HG02678 (cell line): ENCODE measurements at regions not wholly inside any gene's neighbourhood (a gene's known extent, or its start where the extent isn't known, plus 50 kb on each side); places are given as distances from the start of the nearest gene placed in this dataset.

Experiments
- ATAC-seq: cut with Tn5 transposase; IDR thresholded peaks from one replicate; pipeline ENCODE4 v1.9.1; 2021; ENCODE audit warnings: mild to moderate bottlenecking, moderate library complexity; ENCODE audit not compliant: unreplicated experiment

GRCh38 chr6:33924681-33925080 is 120.9 kb upstream of the MLN start:
- ATAC-seq, result no peak

- no peak for ATAC-seq
Observed at GRCh38 chr6:33923857-33924514, 120.2 kb upstream of the MLN start.

GRCh38 chr6:33921745-33922144 is 117.9 kb upstream of the MLN start:
- no peak for ATAC-seq

GRCh38 chr6:33918175-33918695 is 114.4 kb upstream of the MLN start:
- ATAC-seq, result no peak

GRCh38 chr6:33915134-33915533 is 111.3 kb upstream of the MLN start:
- no peak for ATAC-seq

- ATAC-seq, result peak; percentile 51
Observed at GRCh38 chr6:33914645-33915044, 110.8 kb upstream of the MLN start.

GRCh38 chr6:33912195-33912594 is 108.4 kb upstream of the MLN start:
- ATAC-seq, result no peak

- no peak for ATAC-seq
Observed at GRCh38 chr6:33911488-33911887, 107.7 kb upstream of the MLN start.

GRCh38 chr6:33910594-33910993 is 106.8 kb upstream of the MLN start:
- no peak for ATAC-seq

- ATAC-seq, result no peak
Observed at GRCh38 chr6:33909737-33910136, 105.9 kb upstream of the MLN start.

- ATAC-seq, result no peak
Observed at GRCh38 chr6:33908025-33908424, 104.2 kb upstream of the MLN start.

GRCh38 chr6:33907227-33907626 is 103.4 kb upstream of the MLN start:
- ATAC-seq, result no peak

GRCh38 chr6:33906439-33906838 is 102.6 kb upstream of the MLN start:
- no peak for ATAC-seq

GRCh38 chr6:33905071-33905609 is 101.3 kb upstream of the MLN start:
- ATAC-seq, result no peak

- peak; percentile 62 for ATAC-seq
Observed at GRCh38 chr6:33904747-33905065, 100.9 kb upstream of the MLN start.

GRCh38 chr6:33904050-33904746 is 100.4 kb upstream of the MLN start:
- ATAC-seq, result no peak

GRCh38 chr6:33903579-33903978 is 99.8 kb upstream of the MLN start:
- ATAC-seq, result no peak

GRCh38 chr6:33902457-33902853 is 98.7 kb upstream of the MLN start:
- no peak for ATAC-seq

- ATAC-seq, result no peak
Observed at GRCh38 chr6:33901822-33902456, 98.1 kb upstream of the MLN start.

GRCh38 chr6:33898771-33899170 is 95.0 kb upstream of the MLN start:
- no peak for ATAC-seq

- ATAC-seq, result no peak
Observed at GRCh38 chr6:33897189-33897780, 93.5 kb upstream of the MLN start.
